ENCODE measurements at regions not wholly inside any gene's neighbourhood (a gene's known extent, or its start where the extent isn't known, plus 50 kb on each side); places are given as distances from the start of the nearest gene placed in this dataset.
A peak's percentile ranks its signal among the peaks of the same experiment; 100 is the strongest.
"Not testable (repeated sequence)": the region's sequence is repeated elsewhere in the genome, so short reads cannot be mapped to it uniquely, and the experiment has no call there.

DNA sequence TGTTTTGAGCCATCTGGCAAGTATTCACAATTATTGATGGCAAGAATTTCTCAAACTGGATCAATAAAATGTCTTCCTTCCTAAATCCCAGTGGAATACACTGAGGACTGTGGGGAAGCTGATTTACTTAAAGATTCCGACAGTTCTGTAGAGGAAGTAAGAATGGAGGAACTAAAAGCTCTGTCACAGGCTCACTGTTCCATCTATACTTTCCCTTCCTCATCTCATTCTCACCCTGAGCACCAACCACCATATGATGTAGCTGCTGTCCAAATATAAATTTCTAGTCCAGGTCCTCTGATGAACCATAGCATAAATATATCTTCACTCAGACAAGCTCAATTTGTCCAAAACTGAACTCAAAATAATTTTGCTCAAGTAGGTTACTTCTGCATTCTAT is 49.8 kb upstream of the POMZP3 start:
- DNase-seq; H3K27ac Mint-ChIP-seq; H3K27me3 ChIP-seq (ENCODE audit: control insufficient read depth in 2 of 2, insufficient read depth in 2 of 2, low read length in 2 of 2); H3K4me1 ChIP-seq (ENCODE audit: control insufficient read depth in 2 of 2, insufficient read depth in 2 of 2, low read length in 2 of 2); H3K9me3 ChIP-seq (ENCODE audit: control insufficient read depth in 2 of 3, low read length in 3 of 3); H3K27ac ChIP-seq (ENCODE audit: low read depth, low read length); H3K36me3 Mint-ChIP-seq; H3K9me3 Mint-ChIP-seq; H3K4me1 Mint-ChIP-seq; H3K36me3 ChIP-seq (ENCODE audit: control insufficient read depth in 2 of 3, insufficient read depth in 3 of 3, low read length in 3 of 3); intact Hi-C loops (cut with micrococcal nuclease); CTCF ChIA-PET; H3K4me3 ChIP-seq (ENCODE audit: low read length); POLR2A ChIA-PET; H3K4me3 Mint-ChIP-seq: not testable (repeated sequence)
- ATAC-seq, result peak; percentile 47
- H3K27me3 Mint-ChIP-seq, result peaks cover 12 to 45% (median 23%) of the 10 kb centered on the region in 5 donors

Data from naive thymus-derived CD4-positive, alpha-beta T cell (primary cell).